GM19324 (cell line): ENCODE measurements at regions not wholly inside any gene's neighbourhood (a gene's known extent, or its start where the extent isn't known, plus 50 kb on each side); places are given as distances from the start of the nearest gene placed in this dataset.

Source experiments
- ATAC-seq: cut with Tn5 transposase; IDR thresholded peaks from one replicate; pipeline ENCODE4 v1.9.1; 2021; ENCODE audit warnings: mild to moderate bottlenecking, moderate library complexity; ENCODE audit not compliant: unreplicated experiment, low FRiP score

DNA sequence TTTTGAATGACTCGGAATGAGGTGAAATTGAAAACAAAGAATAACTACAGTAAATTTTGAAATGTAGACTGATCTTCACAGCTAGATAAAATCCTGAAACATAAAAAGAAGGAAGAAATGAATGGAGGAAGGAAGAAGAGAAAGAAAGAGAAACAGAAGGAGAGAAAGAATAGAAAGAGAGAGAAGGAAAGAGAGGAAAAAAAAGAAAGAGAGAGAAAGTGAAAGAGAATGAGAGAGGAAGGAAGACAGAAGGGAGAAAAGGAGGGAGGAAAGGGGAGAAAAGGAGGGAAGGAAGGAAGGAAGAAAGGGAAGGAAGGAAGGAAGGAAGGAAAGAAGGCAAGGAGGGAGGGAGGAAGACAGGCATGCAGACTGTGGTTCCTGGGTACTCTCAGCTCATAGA, 982.6 kb downstream of the BCL11A start:
- ATAC-seq: no peak

- ATAC-seq: no peak
Observed at GRCh38 chr2:59569124-59569523, 984.3 kb downstream of the BCL11A start.

DNA sequence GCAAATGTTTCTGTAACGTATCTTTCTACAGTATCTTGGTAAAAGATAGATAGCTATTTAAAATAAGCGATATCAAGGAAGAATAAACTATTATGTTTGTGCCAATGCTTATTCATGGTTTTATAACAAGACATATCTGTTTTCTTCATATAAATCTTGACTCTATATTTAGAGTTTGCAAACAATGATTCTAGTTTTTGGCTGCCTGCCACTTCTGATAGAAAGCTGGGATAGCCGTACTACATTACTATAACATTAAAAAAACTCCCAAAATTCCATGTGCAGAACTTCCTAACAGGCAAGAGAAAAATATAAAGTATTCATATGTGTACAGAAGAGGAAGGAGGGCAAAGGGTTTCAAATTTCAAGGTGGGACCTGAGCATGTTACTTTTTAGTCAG, 985.0 kb downstream of the BCL11A start:
- no peak for ATAC-seq

DNA sequence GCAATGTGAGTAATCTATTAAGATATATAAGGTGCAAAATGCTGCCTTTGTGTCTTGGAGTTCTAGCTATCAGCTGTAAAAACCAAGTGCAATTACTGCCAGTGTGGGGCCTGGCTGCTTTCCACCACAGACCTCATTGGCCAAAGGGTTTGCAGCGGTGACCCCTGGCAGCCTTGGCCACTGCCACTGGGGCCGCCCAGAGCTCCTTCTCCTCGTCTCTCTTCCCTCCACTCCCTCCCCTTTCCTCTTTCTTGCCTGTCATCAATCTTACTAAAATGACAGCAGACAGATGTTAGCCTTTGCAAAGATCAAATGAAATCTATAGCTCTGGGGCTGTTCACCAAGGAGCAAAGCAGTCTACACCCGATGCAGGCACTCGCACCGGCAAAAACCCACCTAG, 986.3 kb downstream of the BCL11A start:
- no peak for ATAC-seq

GRCh38 chr2:59566739-59567138, 986.7 kb downstream of the BCL11A start:
- no peak for ATAC-seq

- no peak for ATAC-seq
Observed at GRCh38 chr2:59561281-59561680, 992.2 kb downstream of the BCL11A start.

- ATAC-seq: no peak
Observed at GRCh38 chr2:59560769-59561168, 992.7 kb downstream of the BCL11A start.

- no peak for ATAC-seq
Observed at GRCh38 chr2:59540864-59541263, 1012.6 kb downstream of the BCL11A start.

DNA sequence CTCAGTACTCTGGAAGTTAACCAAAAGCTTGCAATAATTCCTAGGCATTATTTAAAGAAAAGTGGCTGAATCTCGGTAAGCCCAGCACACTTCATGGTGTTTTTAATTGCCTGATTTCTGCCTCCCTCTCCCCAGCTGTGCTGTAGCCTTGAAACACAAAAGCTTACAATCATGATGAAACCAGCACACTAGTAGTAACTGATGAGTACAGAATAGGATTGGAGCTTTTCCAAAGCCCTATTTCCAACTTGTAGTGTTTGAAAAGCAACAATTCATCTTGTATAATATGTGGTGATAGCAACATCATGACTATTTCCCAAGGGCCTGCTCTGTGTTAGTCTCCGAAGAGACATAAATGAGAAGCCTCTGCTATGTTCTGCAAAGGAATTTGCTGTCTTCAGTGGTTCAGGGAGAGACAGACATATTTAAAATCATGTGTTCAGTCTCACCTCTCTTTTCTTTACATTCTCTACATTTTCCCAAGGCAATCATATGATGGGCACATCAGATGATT, 1015.0 kb downstream of the BCL11A start:
- no peak for ATAC-seq

DNA sequence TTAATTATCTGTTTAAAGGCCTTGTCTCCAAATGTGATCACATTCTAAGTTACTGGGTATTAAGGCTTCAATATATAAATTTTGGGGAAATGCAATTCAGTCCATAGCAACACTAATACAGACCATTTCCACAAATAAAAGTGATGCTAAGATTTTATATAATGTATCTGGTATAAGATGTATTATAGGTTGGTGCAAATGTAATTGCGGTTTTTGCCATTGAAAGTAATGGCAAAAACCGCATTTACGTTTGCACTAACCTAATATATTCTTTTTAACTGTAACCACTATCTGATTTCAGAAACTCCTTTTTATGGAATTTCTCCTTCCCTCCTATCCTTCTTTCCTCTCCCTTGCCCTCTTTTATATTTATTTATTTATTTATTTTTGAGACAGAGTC, 1020.6 kb downstream of the BCL11A start:
- ATAC-seq: no peak

- ATAC-seq: no peak
Observed at GRCh38 chr2:59530258-59530657, 1023.2 kb downstream of the BCL11A start.

DNA sequence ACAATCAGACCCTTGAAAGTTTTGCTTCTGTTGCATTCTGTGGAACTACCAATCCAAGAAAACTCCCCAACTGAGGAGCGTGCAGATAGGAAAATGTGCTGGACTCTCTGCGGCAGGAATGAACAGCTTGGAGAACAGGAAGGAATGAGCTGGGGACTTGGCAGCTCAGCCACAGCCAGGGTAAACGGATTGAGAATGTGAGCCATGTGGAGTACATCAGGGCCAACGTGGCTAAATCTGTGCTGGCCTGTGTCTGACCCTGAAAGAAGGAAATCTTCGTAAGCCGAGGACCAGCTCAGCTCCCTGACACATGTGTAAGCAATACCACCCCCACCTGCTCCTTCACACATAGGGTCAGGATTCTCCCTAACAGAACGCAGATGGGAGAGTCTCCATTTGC, 1023.7 kb downstream of the BCL11A start:
- ATAC-seq: no peak

DNA sequence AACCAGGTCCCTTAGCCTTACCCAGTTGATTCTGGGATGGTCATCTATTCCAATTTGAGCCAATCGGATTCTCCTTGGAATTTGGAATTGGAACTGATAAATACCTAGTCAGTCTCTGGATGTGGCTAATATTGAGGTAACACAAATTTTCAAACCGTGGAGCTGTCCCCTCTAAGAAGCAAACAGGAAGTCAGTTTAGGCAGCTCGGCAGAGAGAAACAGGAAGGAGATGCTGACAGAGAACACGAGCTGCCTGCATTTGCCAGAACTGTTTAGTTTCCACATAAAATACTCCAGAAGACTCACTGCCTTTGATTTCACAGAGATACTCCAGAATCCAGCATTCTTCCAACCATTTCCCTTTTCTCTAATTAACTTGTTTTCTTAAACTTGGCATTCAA, 1024.9 kb downstream of the BCL11A start:
- no peak for ATAC-seq

- no peak for ATAC-seq
Observed at GRCh38 chr2:59502981-59503380, 1050.5 kb downstream of the BCL11A start.

- ATAC-seq: no peak
Observed at GRCh38 chr2:59490994-59491393, 1062.5 kb downstream of the BCL11A start.

GRCh38 chr2:59490192-59490591, 1063.3 kb downstream of the BCL11A start:
- ATAC-seq: no peak

DNA sequence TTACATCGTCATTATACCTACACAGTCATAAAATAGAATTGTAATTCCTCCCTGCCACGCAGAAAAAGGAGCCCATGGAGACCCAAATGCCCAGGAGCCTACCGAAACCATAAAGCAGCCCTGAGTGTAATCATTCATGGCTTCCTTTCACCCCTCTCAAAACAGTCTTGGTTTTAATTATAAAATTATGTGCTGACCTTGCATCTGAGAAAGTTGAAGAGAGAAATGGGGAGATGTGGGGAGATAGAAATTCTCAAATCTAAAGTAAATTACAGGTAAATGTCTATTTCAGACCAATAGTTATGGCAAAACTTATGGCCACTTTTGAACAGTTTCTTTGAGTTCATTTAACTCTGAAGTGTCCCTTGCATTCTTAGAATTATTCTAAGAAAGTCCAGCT, 1068.8 kb downstream of the BCL11A start:
- no peak for ATAC-seq

DNA sequence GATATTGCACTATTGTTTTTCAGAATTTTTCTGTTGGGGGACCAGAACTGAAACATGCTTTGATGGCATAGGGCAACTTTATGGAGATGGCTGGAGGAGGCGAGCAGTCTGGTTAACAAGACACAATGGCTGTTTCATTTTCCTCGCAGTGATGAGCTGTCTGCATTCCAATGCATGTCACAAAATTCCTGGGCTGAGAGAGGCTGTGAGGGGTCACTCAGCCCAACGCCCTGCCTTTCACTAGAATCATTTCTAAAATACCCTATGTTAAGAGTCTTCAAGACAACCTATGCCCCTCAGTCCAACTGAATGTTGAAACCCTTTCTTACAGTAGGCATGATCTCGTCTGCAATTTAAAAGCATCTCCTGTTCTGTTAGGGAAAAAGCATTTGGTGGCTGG, 1090.0 kb downstream of the BCL11A start:
- no peak for ATAC-seq

- no peak for ATAC-seq
Observed at GRCh38 chr2:59462422-59463197, 1090.8 kb downstream of the BCL11A start.

DNA sequence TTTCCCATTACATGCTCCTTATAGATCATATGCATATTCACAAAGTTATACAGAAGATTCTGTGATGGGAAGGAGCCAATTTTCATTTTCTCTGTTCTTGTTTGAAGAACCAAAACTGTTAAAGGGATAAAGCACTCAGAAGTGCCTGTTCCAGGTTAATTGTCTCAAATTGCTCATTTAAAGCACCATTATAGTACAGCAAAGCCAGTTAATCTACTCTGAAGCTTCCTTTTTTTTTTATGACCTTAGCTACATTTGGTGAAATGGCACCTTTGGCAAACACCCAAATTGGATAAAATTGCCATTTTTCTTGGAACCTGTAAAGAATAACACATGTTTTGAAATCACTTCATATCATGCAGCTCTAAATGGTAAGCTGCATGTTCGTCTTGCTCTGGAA, 1092.3 kb downstream of the BCL11A start:
- ATAC-seq: no peak

- ATAC-seq: no peak
Observed at GRCh38 chr2:59458800-59459199, 1094.7 kb downstream of the BCL11A start.

- no peak for ATAC-seq
Observed at GRCh38 chr2:59456285-59456684, 1097.2 kb downstream of the BCL11A start.

DNA sequence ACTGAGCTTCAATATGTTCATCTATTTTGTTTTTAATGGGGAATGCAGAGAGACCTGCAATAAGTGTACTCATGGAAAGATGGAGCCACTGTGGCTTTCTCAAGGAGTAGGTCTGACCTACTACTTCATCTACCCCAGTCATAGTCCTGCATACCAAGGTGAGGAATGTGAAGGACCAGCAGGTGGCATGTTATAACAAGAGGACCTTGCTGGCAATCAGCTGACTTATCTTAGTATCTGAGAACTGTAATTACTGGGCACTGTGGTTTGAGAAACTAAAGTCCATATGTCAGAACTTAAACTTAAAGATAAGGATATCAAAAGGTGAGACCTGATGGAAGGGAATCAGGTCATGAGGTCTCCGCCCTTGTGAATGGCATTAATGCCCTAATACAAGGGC, 1104.2 kb downstream of the BCL11A start:
- ATAC-seq: no peak
